ENCODE measurements at regions not wholly inside any gene's neighbourhood (a gene's known extent, or its start where the extent isn't known, plus 50 kb on each side); places are given as distances from the start of the nearest gene placed in this dataset.
"Not testable (repeated sequence)": the region's sequence is repeated elsewhere in the genome, so short reads cannot be mapped to it uniquely, and the experiment has no call there.

GRCh38 chr4:115515366-115515765, 401.9 kb upstream of the NDST4 start:
- TF ChIP-seq CTCF (conservative IDR thresholded peaks at IDR 0.05; ENCODE audit: low read depth, low read length): no peak
- no peak for DNase-seq (ENCODE audit: low read depth)
- no peak overlapping the region for H3K4me3 ChIP-seq (ENCODE audit: low read depth, low read length)

GRCh38 chr4:115514675-115515074, 401.3 kb upstream of the NDST4 start:
- DNase-seq (ENCODE audit: low read depth): no peak
- TF ChIP-seq CTCF (conservative IDR thresholded peaks at IDR 0.05; ENCODE audit: low read depth, low read length): no peak

GRCh38 chr4:115505326-115505725, 391.9 kb upstream of the NDST4 start:
- H3K4me3 ChIP-seq (ENCODE audit: low read depth, low read length): no peak overlapping the region
- no peak for TF ChIP-seq CTCF (conservative IDR thresholded peaks at IDR 0.05; ENCODE audit: low read depth, low read length)
- no peak for DNase-seq (ENCODE audit: low read depth)

More at GRCh38 chr4:115514675-115515074, 401.3 kb upstream of the NDST4 start:
- no peak overlapping the region for H3K4me3 ChIP-seq (ENCODE audit: low read depth, low read length)

GRCh38 chr4:115501656-115502055, 388.2 kb upstream of the NDST4 start:
- DNase-seq (ENCODE audit: low read depth): no peak
- no peak for TF ChIP-seq CTCF (conservative IDR thresholded peaks at IDR 0.05; ENCODE audit: low read depth, low read length)
- H3K4me3 ChIP-seq (ENCODE audit: low read depth, low read length): no peak overlapping the region

- not testable (repeated sequence) for H3K4me3 ChIP-seq (ENCODE audit: low read depth, low read length); DNase-seq (ENCODE audit: low read depth)
These were observed 380.4 kb upstream of the NDST4 start for GRCh38 chr4:115493770-115494169.

GRCh38 chr4:115491686-115492085, 378.3 kb upstream of the NDST4 start:
- no peak for TF ChIP-seq CTCF (conservative IDR thresholded peaks at IDR 0.05; ENCODE audit: low read depth, low read length)
- DNase-seq (ENCODE audit: low read depth): no peak
- no peak overlapping the region for H3K4me3 ChIP-seq (ENCODE audit: low read depth, low read length)

GRCh38 chr4:115489279-115489678, 375.9 kb upstream of the NDST4 start:
- TF ChIP-seq CTCF (conservative IDR thresholded peaks at IDR 0.05; ENCODE audit: low read depth, low read length): no peak
- no peak for DNase-seq (ENCODE audit: low read depth)
- H3K4me3 ChIP-seq (ENCODE audit: low read depth, low read length): no peak overlapping the region

GRCh38 chr4:115485402-115485801, 372.0 kb upstream of the NDST4 start:
- no peak overlapping the region for H3K4me3 ChIP-seq (ENCODE audit: low read depth, low read length)
- TF ChIP-seq CTCF (conservative IDR thresholded peaks at IDR 0.05; ENCODE audit: low read depth, low read length): no peak
- no peak for DNase-seq (ENCODE audit: low read depth)

Measured in epithelial cell of proximal tubule (primary cell).